ENCODE measurements at regions not wholly inside any gene's neighbourhood (a gene's known extent, or its start where the extent isn't known, plus 50 kb on each side); places are given as distances from the start of the nearest gene placed in this dataset.
A peak's percentile ranks its signal among the peaks of the same experiment; 100 is the strongest.
"Not testable (repeated sequence)": the region's sequence is repeated elsewhere in the genome, so short reads cannot be mapped to it uniquely, and the experiment has no call there.

GRCh38 chr15:62900071-62900802, 142.3 kb upstream of the TPM1 start:
- peak; percentile 21 for DNase-seq

DNA sequence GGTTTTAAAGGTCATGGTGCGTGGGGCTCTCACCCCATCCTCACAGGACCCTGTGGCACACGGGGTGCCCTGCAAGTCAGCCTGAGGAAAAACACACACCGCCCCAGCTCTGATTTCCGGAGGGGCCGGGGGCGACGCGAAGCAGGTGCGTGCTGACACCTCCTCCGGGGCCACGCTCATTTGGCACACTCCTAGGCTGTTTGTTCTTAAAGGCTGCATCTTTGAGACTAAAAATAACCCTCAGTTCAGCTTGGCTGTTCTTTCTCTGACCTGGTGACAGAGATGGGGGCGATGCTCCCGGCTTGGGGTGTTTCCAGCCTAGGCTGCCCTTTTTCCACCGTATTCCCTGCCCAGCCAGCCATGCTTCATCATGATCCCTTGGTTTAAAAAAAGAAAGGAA, 141.5 kb upstream of the TPM1 start:
- DNase-seq = no peak

DNA sequence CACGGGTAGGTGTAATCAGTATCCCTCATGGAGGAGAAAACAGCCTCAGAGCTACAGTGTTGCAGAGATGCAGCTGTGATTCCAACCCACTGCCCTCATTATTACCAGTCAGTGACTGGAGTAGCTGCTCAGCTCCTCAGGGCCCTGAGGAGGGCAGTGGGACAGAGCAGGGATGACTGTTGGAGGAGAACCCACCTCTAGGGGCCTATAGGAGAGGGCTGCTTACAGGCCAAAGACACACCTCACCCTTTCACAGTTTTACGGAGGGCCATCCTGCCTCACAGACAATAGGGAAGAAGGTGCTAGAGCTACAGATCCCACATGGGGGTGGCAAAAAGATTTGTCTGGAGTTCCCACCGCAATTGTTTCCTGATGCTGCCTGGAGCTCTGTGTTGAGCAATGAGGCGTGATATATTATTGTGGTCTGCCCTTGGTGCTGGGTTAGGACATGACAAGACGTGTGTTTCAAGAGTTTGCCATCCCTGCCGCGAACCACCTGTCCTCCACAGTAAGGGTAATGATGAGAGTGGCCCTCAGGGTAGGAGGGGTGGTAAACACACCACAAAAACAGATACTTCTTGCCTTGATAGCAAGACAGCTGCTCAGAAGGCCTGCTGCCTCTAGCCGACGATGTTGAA, 140.5 kb upstream of the TPM1 start:
- DNase-seq = no peak

- DNase-seq = no peak
Measured at GRCh38 chr15:62902821-62903220, 139.7 kb upstream of the TPM1 start.

- DNase-seq = no peak
Measured at GRCh38 chr15:62903437-62903836, 139.1 kb upstream of the TPM1 start.

GRCh38 chr15:62904041-62904910, 138.3 kb upstream of the TPM1 start:
- DNase-seq = no peak

DNA sequence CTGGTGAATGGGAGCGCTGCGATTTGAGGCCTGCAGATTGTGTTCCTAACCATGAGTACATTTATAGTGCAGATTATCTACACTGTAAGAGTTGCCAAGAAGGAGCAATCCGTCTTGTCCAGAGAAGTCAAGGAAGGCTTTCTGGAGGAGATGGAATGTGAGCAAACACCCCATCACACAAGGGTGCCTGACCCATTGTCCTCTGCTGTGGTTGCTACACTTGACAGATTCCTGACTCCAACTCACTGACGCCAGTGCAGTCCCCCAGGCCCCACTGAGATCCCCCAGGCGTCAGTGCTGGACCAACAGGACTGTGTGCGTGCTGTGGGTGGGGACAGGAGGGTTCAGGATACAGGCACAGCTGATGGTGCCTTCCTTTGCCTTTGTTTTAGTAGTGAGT, 135.9 kb upstream of the TPM1 start:
- no peak for DNase-seq

GRCh38 chr15:62907275-62907674, 135.3 kb upstream of the TPM1 start:
- no peak for DNase-seq

GRCh38 chr15:62908341-62908740, 134.2 kb upstream of the TPM1 start:
- not testable (repeated sequence) for DNase-seq

- no peak for DNase-seq
Measured at GRCh38 chr15:62909257-62909656, 133.3 kb upstream of the TPM1 start.

DNA sequence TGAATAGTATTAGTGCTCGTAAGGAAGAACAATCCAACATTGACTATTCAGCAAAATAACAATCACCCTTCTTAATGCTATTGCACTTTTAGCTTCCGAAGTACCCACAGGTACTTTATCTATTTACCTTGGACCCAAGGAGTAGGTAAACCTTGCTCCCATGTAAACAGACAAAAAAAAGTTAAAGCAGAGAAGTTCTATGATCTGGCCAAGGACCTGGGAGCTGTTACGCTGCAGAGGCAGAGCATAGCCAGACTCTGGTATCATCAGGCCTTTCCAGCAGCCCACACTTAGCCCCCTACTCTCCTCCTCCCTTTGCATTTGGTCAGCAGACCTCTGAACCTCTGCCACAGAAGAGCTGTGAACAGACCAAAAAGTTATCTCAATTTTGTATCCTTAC, 130.3 kb upstream of the TPM1 start:
- DNase-seq = no peak

DNA sequence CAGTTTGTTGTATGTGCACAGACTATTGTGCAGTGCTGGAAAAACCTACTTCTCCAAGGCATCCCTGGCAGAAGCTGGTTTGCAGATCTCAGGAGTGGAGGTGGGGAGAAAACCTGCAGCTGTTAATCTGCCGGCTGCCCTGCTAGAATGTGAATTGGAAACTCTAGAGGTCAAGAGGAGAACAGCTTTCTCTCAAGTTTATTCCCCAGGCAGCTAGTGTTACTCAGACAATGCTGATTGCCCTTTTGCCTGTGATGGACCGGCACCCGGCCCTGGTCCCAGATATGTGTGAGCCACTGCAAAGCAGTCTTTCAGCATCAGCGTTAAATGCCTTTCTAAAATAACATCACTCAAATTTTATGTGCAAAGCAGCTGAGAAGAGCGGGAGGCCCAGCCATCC, 129.7 kb upstream of the TPM1 start:
- DNase-seq = no peak

DNA sequence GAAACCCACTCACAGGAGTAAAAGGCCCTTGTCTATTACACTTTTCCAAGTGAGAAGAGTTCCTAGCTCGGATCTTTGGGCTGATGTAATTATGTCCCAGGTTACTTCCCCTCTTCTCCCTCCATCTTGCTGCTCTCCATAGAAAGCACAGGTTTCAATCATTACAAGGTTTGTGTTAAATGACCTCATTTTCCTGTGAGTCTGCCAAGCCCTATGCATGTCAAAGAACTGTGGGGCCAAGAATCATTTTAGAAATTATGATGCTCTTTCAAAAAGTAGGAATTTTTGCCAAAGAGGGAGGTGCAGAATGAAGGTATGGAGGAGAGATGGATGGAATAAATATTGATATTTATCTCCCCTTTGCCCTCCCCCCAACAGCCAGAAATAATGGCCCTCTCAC, 129.3 kb upstream of the TPM1 start:
- DNase-seq = no peak

GRCh38 chr15:62914461-62915079, 128.0 kb upstream of the TPM1 start:
- DNase-seq = no peak

DNA sequence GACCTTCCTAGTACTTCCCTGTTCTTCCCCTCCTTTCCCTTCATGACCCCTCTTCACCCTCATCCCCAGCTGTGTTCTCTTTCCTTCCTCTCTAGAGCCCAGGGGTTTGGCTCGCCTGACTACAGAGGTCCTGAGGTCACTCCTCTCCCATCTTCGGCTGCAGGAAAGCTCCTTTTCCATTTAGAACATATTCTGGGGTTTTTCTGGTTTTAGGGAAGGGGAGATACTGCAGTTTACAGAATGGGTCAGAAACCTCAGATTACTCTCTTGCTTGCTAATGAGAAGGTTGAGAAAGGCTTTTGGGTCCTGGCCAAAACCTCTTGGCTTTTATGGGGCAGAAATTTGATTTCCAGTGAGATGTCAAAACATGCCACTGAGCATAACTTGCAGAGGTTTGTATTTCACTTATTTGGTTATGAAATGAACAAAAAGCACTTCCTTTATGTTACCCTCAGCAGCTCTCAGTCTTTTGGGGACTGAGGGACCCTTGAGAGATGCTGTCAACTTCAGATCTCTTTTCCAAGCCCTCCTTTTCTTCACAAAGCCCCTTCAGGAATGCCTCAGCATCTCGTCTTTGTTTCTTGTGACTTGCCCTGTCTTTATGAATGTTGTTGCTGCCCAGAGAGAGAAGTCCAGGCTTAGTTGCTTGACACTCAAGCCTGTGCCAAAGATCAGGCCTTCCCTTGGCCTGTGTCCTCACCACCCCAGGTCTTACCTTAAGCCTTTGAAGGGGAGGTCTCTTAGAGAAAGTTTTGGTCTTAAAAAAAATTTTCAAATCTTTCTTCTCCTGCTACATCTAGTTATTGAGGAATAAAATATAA, 121.7 kb upstream of the TPM1 start:
- no peak for DNase-seq

DNA sequence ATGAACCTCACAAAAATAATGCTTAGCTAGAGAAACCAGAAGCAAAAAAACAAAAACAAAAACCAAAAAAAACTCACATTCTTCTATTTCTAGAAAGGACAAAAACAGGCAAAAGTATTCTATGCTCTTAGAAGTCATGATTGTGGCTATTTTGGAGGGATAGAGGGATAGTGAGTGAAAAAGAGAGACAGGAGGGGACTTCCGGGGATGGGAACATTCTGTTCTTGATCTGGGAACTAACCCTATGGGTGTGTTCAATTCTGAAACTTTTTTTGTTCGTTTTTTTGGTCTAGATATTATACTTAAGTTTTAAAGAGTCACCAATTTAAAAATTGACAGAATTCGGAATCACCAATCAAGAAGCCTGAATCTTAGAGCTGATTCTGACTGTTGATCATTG, 120.0 kb upstream of the TPM1 start:
- no peak for DNase-seq

- no peak for DNase-seq
Measured at GRCh38 chr15:62925875-62926274, 116.7 kb upstream of the TPM1 start.

GRCh38 chr15:62927196-62927595, 115.4 kb upstream of the TPM1 start:
- no peak for DNase-seq

DNA sequence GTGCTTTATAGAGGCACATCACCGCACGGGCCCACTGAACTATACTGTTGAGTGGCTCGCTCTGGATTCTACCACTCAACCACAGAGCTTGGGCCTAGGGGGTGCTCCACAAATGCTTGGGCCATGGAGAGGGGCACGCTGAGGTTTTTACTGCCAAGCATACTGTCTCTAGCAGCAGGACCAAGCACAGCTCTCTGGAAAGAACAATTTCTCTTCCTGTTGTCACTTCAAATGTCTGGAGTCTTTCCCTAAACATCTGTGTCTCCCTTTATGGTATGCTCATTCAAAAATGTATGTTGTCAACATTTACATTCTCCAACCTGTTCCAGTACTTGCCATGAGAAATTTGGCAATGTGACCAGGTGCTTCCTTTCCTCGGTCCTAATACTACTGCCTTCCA, 114.7 kb upstream of the TPM1 start:
- no peak for DNase-seq

DNA sequence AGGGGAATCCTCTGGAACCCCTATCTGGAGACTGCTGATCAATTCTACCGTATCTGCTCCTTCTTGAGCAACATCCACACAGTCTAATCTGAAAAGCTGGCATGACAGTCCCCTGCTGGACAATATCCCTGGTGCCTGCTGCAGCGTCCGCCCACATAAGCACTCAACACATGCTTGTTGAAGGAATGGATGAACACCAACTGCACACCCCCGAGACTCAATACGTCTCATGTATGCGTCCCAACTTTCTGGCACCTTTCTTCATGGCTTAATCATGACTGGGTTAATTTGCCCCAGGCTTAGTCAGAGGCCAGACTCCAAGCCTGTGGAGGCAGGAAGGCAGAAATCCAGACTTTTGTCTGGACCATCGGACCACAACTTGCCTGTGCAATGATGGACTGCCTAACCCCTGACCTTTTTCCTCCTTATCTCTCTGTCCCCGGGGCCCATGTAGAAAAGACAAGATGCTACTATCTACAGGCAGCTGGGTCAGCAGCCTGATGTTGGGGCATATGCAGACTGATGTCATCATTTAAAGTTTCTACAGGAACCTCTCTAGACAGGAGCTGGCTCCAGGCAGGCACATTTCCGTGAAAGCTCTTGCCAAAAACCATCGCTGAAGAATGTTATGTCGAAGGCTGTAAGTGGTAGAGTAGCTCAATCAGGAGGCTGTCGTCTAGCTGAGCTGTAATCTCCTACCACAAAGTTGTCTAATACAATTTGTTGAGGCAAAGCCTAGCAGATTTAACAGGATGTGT, 114.1 kb upstream of the TPM1 start:
- DNase-seq = peak; percentile 77

DNA sequence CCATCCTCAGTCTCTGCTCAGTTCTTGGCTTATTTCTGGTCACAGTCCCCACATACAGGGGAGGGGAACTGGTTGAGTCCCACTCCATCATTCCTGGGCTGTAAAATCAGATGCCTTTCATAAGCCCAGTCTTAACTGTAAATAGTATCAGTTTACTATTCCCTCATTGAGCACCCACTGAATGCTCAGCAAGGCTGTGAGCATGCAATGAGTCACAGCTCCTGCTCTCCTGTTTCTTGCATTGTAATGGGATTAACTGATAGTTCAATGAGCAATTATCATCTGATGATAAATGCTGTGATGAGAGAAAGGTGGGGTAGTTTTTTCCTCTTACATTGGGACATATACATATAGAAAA, 113.6 kb upstream of the TPM1 start:
- DNase-seq = peak; percentile 59

GRCh38 chr15:62931650-62932049, 110.9 kb upstream of the TPM1 start:
- DNase-seq = no peak
